Activated naive CD4-positive, alpha-beta T cell treated with anti-CD3 and anti-CD28 coated beads for 36 hours (primary cell): ENCODE measurements at regions not wholly inside any gene's neighbourhood (a gene's known extent, or its start where the extent isn't known, plus 50 kb on each side); places are given as distances from the start of the nearest gene placed in this dataset.
"Not testable (repeated sequence)": the region's sequence is repeated elsewhere in the genome, so short reads cannot be mapped to it uniquely, and the experiment has no call there.

Experiments
- CTCF ChIA-PET: fragments of 350-600 bp; sonication (Branson Sonifier 250); formaldehyde crosslinking; loops from one replicate; lab custom pipeline; 2021; ENCODE audit warnings: antibody characterized with exemption; lab: Charles Lee
- DNase-seq: peaks from one replicate; pipeline ENCODE4 v3.0.0-alpha.2; 2020
- H3K27ac Mint-ChIP-seq: one replicate; pipeline ENCODE4 v1.8.0; 2021; ENCODE audit warnings: mild to moderate bottlenecking, mixed read lengths
- H3K27me3 Mint-ChIP-seq: one replicate; pipeline ENCODE4 v1.8.0; 2021; ENCODE audit warnings: low read depth, mixed read lengths
- H3K36me3 Mint-ChIP-seq: one replicate; pipeline ENCODE4 v1.8.0; 2021; ENCODE audit warnings: low read depth, mixed read lengths
- H3K4me1 Mint-ChIP-seq: one replicate; pipeline ENCODE4 v1.8.0; 2021; ENCODE audit warnings: low read depth, mixed read lengths
- H3K4me3 Mint-ChIP-seq: one replicate; pipeline ENCODE4 v1.8.0; 2021; ENCODE audit warnings: mild to moderate bottlenecking, moderate library complexity, mixed read lengths
- H3K9me3 Mint-ChIP-seq: one replicate; pipeline ENCODE4 v1.8.0; 2021; ENCODE audit warnings: mixed read lengths
- intact Hi-C: fragments of 100-400 bp; cut with micrococcal nuclease; formaldehyde crosslinking; loops from one replicate; pipeline ENCODE4 v1.15.1; 2023

- H3K27me3 Mint-ChIP-seq, CTCF ChIA-PET, H3K9me3 Mint-ChIP-seq, H3K36me3 Mint-ChIP-seq, H3K4me3 Mint-ChIP-seq, H3K4me1 Mint-ChIP-seq, H3K27ac Mint-ChIP-seq, DNase-seq, intact Hi-C loops: not testable (repeated sequence)
Observed at GRCh38 chr3:144023543-144023942, 51.9 kb downstream of the DIPK2A start.

GRCh38 chr3:144028798-144029411 is 57.3 kb downstream of the DIPK2A start:
- Mint-ChIP-seq H3K36me3 (no peaks in the 10 kb centered on the region), H3K27ac (no peak overlapping the region), H3K27me3 (no peaks in the 10 kb centered on the region), H3K4me3 (no peak overlapping the region), H3K9me3 (no peaks in the 10 kb centered on the region), H3K4me1 (peaks cover 5% of the 10 kb centered on the region)
- CTCF ChIA-PET = no interaction called here
- intact Hi-C loops = no loop called here
- DNase-seq = no peak

DNA sequence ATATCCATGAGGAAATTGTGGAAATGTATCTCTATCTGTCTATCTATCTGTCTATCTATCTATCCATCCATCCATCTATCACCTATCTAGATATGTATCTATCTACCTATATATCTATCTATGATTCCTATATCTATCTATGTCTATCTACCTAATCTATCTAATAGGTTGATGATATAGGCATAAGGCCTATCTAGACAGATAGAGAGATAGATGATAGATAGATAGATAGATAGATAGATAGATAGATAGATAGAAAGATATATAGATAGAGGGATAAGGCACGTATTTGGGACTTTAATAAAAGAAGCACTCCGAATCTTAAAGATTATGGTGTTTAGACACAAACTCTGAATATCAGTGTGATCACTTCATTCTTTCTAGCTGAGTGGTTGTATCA is 58.1 kb downstream of the DIPK2A start:
- no peaks in the 10 kb centered on the region for H3K9me3 Mint-ChIP-seq
- no peaks in the 10 kb centered on the region for H3K36me3 Mint-ChIP-seq
- peaks cover 5% of the 10 kb centered on the region for H3K4me1 Mint-ChIP-seq
- intact Hi-C loops = no loop called here
- CTCF ChIA-PET = no interaction called here
- no peaks in the 10 kb centered on the region for H3K27me3 Mint-ChIP-seq
- H3K27ac Mint-ChIP-seq = no peak overlapping the region
- H3K4me3 Mint-ChIP-seq = no peak overlapping the region
- no peak for DNase-seq

DNA sequence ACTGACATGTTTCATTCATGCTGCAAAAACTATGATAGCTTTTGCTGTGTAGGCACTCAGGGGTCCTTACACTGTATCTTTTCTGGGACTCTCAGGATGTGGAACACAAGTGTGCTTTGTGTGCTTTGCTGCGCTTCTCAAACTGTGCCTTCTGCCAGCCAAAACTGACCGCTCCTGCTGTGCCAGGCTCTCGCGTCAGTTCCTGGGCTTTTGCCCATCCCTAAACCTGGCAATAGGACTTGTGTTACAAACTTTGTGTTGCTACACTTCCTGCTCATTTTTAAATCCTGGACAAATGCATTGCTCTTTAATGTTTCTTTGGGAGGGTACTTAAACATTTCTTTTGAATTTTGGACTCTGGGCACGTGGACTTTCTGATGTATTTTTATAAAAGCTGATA is 60.3 kb downstream of the DIPK2A start:
- no peaks in the 10 kb centered on the region for H3K27me3 Mint-ChIP-seq
- H3K27ac Mint-ChIP-seq = no peak overlapping the region
- no peaks in the 10 kb centered on the region for H3K36me3 Mint-ChIP-seq
- intact Hi-C loops = loop anchor here (2.0 kb wide), 1 partner anchor 61 kb away; the partner anchor contains the start of gene DIPK2A
- no peak for DNase-seq
- no peak overlapping the region for H3K4me3 Mint-ChIP-seq
- no peaks in the 10 kb centered on the region for H3K9me3 Mint-ChIP-seq
- H3K4me1 Mint-ChIP-seq = peaks cover 5% of the 10 kb centered on the region
- CTCF ChIA-PET = interaction anchor here (0.5 to 1.2 kb wide), 4 partner anchors 9 to 954 kb away, joined by 3 to 4 read pairs (median 3); no protein-coding TSS in a partner anchor

GRCh38 chr3:144032531-144033239 is 61.1 kb downstream of the DIPK2A start:
- Mint-ChIP-seq H3K4me3 (no peak overlapping the region), H3K27me3 (peaks cover 3% of the 10 kb centered on the region), H3K9me3 (no peaks in the 10 kb centered on the region), H3K36me3 (no peaks in the 10 kb centered on the region), H3K27ac (no peak overlapping the region), H3K4me1 (peaks cover 5% of the 10 kb centered on the region)
- no peak for DNase-seq
- CTCF ChIA-PET = no interaction called here
- intact Hi-C loops = loop anchor here (2.0 kb wide), 1 partner anchor 62 kb away; the partner anchor contains the start of gene DIPK2A

DNA sequence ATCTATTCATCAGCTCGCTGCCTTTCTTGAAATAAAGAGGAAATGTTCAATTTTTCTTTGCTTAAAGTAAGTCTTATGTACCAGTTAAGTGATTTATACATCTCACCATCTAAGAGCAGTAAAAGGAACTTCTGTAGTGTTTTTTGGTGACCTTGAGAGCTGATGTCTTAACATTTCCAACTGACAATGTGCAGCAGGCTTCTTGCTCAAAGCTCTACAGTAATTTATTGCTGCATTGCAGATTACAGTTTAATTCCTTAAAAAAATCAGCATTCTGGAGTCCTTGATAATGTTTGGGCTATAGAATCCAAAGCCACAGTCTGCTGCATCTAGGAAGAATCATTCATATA is 61.6 kb downstream of the DIPK2A start:
- no peak overlapping the region for H3K27ac Mint-ChIP-seq
- CTCF ChIA-PET = no interaction called here
- DNase-seq = no peak
- no peaks in the 10 kb centered on the region for H3K36me3 Mint-ChIP-seq
- intact Hi-C loops = loop anchor here (2.0 kb wide), 1 partner anchor 62 kb away; the partner anchor contains the start of gene DIPK2A
- no peak overlapping the region for H3K4me3 Mint-ChIP-seq
- peaks cover 3% of the 10 kb centered on the region for H3K27me3 Mint-ChIP-seq
- peaks cover 5% of the 10 kb centered on the region for H3K4me1 Mint-ChIP-seq
- H3K9me3 Mint-ChIP-seq = no peaks in the 10 kb centered on the region

GRCh38 chr3:144033863-144034262 is 62.2 kb downstream of the DIPK2A start:
- intact Hi-C loops = loop anchor here (2.0 kb wide), 1 partner anchor 63 kb away; the partner anchor contains the start of gene DIPK2A
- H3K4me1 Mint-ChIP-seq = peaks cover 5% of the 10 kb centered on the region
- CTCF ChIA-PET = no interaction called here
- no peaks in the 10 kb centered on the region for H3K9me3 Mint-ChIP-seq
- H3K27me3 Mint-ChIP-seq = peaks cover 3% of the 10 kb centered on the region
- no peak overlapping the region for H3K4me3 Mint-ChIP-seq
- H3K36me3 Mint-ChIP-seq = no peaks in the 10 kb centered on the region
- H3K27ac Mint-ChIP-seq = no peak overlapping the region
- no peak for DNase-seq

DNA sequence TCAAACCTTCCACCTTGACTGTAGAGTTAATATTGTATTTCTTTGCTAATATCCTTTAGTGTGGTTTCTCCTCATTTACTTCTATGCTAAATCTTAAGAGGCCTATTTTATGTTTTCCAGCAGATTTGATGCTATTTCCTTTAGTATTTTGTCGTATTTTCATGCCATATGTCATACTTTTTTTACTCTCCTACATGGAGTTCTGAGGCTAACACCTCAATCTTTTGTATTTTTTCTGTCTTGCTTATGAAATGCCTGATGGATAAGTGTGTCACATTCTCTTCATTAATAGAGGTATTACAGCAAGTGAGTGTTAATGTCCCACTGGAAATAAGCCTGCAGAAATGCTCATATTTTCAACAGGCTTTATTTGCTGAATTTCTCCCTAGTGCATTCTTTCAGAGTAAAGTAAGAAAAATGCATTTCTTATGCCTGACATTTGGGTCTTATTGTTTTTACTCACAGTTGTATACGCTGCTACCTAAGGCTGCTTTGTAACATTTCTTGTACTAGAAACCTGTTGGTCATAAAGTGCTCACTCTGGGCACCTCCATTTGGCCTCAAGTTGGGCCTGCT is 63.2 kb downstream of the DIPK2A start:
- intact Hi-C loops = no loop called here
- Mint-ChIP-seq H3K27me3 (peaks cover 5% of the 10 kb centered on the region), H3K4me1 (peaks cover 5% of the 10 kb centered on the region), H3K27ac (no peak overlapping the region), H3K9me3 (no peaks in the 10 kb centered on the region), H3K36me3 (no peaks in the 10 kb centered on the region), H3K4me3 (no peak overlapping the region)
- DNase-seq = no peak
- CTCF ChIA-PET = no interaction called here

- no peak for DNase-seq
- Mint-ChIP-seq H3K27ac (no peak overlapping the region), H3K4me3 (no peak overlapping the region), H3K9me3 (no peaks in the 10 kb centered on the region), H3K4me1 (peaks cover 5% of the 10 kb centered on the region), H3K36me3 (no peaks in the 10 kb centered on the region), H3K27me3 (peaks cover 10% of the 10 kb centered on the region)
- intact Hi-C loops = no loop called here
- CTCF ChIA-PET = no interaction called here
Observed at GRCh38 chr3:144036498-144036897, 64.9 kb downstream of the DIPK2A start.

DNA sequence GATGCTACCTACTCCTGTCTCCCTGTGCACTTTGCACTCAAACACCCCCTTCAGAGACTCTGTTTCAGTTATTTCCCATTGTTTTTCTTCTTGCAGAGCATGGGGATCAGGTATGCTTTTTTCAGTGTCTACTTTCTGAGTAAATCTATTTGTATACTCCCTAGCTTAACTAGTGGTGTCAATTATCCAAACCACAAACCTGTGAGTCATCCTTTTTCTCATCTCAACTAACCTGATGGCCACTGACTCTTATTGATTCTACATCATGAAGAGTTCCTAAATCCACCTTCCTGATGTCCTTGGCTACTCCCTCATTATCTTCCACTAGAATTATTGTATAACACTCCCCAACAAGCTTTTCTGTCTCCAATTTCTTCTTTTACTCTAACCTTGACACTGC is 68.0 kb downstream of the DIPK2A start:
- intact Hi-C loops = no loop called here
- CTCF ChIA-PET = interaction anchor here (0.6 kb wide), 1 partner anchor 154 kb away, joined by 3 read pairs; no protein-coding TSS in a partner anchor
- Mint-ChIP-seq H3K27ac (no peak overlapping the region), H3K36me3 (no peaks in the 10 kb centered on the region), H3K4me1 (no peaks in the 10 kb centered on the region), H3K27me3 (peaks cover 10% of the 10 kb centered on the region), H3K9me3 (no peaks in the 10 kb centered on the region), H3K4me3 (no peak overlapping the region)
- no peak for DNase-seq

- Mint-ChIP-seq H3K4me1 (no peaks in the 10 kb centered on the region), H3K36me3 (no peaks in the 10 kb centered on the region), H3K27ac (no peak overlapping the region), H3K27me3 (peaks cover 10% of the 10 kb centered on the region), H3K9me3 (no peaks in the 10 kb centered on the region), H3K4me3 (no peak overlapping the region)
- DNase-seq = no peak
- intact Hi-C loops = no loop called here
- CTCF ChIA-PET = no interaction called here
Observed at GRCh38 chr3:144041960-144042556, 70.4 kb downstream of the DIPK2A start.

- Mint-ChIP-seq H3K27ac (no peak overlapping the region), H3K27me3 (peaks cover 4% of the 10 kb centered on the region), H3K4me1 (no peaks in the 10 kb centered on the region), H3K9me3 (no peaks in the 10 kb centered on the region), H3K4me3 (no peak overlapping the region), H3K36me3 (no peaks in the 10 kb centered on the region)
- DNase-seq = no peak
- CTCF ChIA-PET = no interaction called here
- intact Hi-C loops = no loop called here
Observed at GRCh38 chr3:144045766-144046165, 74.1 kb downstream of the DIPK2A start.
